ENCODE measurements at regions not wholly inside any gene's neighbourhood (a gene's known extent, or its start where the extent isn't known, plus 50 kb on each side); places are given as distances from the start of the nearest gene placed in this dataset.

GRCh38 chr4:112852601-112853000 lies 196.9 kb upstream of the ANK2 start:
- no TSS peak for BruUV-seq (replicated peaks)
- Histone ChIP-seq H3K27me3 (ENCODE audit: control insufficient read depth in 2 of 2, insufficient read depth in 2 of 2, low read length in 2 of 2) (no peaks in the 10 kb centered on the region; a peak in 1 of 5 replicates), H3K27ac (ENCODE audit: extremely low read depth, low read depth, low read length) (no peak overlapping the region), H3K4me2 (ENCODE audit: insufficient read depth, low read length) (no peak overlapping the region), H3K4me1 (replicated peaks in 1 of 2; ENCODE audit: control insufficient read depth in 2 of 2, insufficient read depth in 2 of 2, low read length in 2 of 2) (no peaks in the 10 kb centered on the region), H3K79me2 (ENCODE audit: control insufficient read depth, insufficient read depth, low read length) (no peaks in the 10 kb centered on the region), H3K4me3 (no peak overlapping the region), H2AFZ (ENCODE audit: low read depth, low read length) (no peak overlapping the region), H3K9me3 (replicated peaks; ENCODE audit: control insufficient read depth, insufficient read depth, low read depth, low read length) (no peaks in the 10 kb centered on the region), H3K36me3 (ENCODE audit: control insufficient read depth, insufficient read depth, low read length) (no peaks in the 10 kb centered on the region), H4K20me1 (replicated peaks; ENCODE audit: control insufficient read depth, insufficient read depth, low read length) (no peaks in the 10 kb centered on the region), H3K9ac (ENCODE audit: insufficient read depth in 1 of 2, low read depth in 2 of 2, low read length in 2 of 2) (no peak overlapping the region), H3K9me1 (ENCODE audit: control insufficient read depth, insufficient read depth, low read length) (no peaks in the 10 kb centered on the region)
- no peak for DNase-seq (ENCODE audit: extremely low read depth in 1 of 4, low spot score in 3 of 4)
- in situ Hi-C loops (cut with MboI) = no loop called here
- 2% methylated on average over 4 of the region's 4 CpGs for WGBS (ENCODE audit: insufficient coverage, low coverage, missing lambda C conversion rate)
- TF ChIP-seq POLR2A (conservative IDR thresholded peaks at IDR 0.05) = no peak
- TF ChIP-seq BRD4 (IDR thresholded peaks at IDR 0.05) = no peak
- TF ChIP-seq PHF8 (IDR thresholded peaks at IDR 0.05; ENCODE audit: borderline replicate concordance, low read length) = no peak
- TF ChIP-seq ZNF561 (CRISPR knock-in tag; conservative IDR thresholded peaks at IDR 0.05) = no peak
- no peak for TF ChIP-seq SAFB (IDR thresholded peaks at IDR 0.05; ENCODE audit: borderline replicate concordance, low read depth, low read length)
- TF ChIP-seq JUNB (CRISPR knock-in tag; conservative IDR thresholded peaks at IDR 0.05) = no peak
- TF ChIP-seq MAFF (IDR thresholded peaks at IDR 0.05; ENCODE audit: low read length) = no peak
- TF ChIP-seq, protein P1, sequence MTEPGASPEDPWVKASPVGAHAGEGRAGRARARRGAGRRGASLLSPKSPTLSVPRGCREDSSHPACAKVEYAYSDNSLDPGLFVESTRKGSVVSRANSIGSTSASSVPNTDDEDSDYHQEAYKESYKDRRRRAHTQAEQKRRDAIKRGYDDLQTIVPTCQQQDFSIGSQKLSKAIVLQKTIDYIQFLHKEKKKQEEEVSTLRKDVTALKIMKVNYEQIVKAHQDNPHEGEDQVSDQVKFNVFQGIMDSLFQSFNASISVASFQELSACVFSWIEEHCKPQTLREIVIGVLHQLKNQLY (CRISPR knock-in tag; conservative IDR thresholded peaks at IDR 0.05) = no peak
- no peak for TF ChIP-seq TBP (optimal IDR thresholded peaks at IDR 0.05; ENCODE audit: low read depth, low read length)
- TF ChIP-seq HNRNPUL1 (IDR thresholded peaks at IDR 0.05; ENCODE audit: low read length) = no peak
- intact Hi-C loops (cut with micrococcal nuclease) = loop anchor here (5.0 kb wide), 1 partner anchor 85 kb away; no protein-coding TSS in a partner anchor
- CTCF ChIA-PET (ENCODE audit: low intra/inter-chr PET ratio) = no interaction called here
- ATAC-seq = no peak
- POLR2A ChIA-PET = no interaction called here
- no peak for FAIRE-seq
